ENCODE measurements at regions not wholly inside any gene's neighbourhood (a gene's known extent, or its start where the extent isn't known, plus 50 kb on each side); places are given as distances from the start of the nearest gene placed in this dataset.

GRCh38 chr3:74328435-74328834, 286.0 kb downstream of the CNTN3 start:
- Histone ChIP-seq H3K36me3 (ENCODE audit: control insufficient read depth in 4 of 4, insufficient read depth in 3 of 4, low read depth in 1 of 4, low read length in 3 of 4) (no peaks in the 10 kb centered on the region), H3K9me3 (ENCODE audit: control insufficient read depth in 4 of 4, low read length in 3 of 4) (no peaks in the 10 kb centered on the region), H3K27ac (ENCODE audit: low read depth in 1 of 2, low read length in 2 of 2) (no peak overlapping the region), H3K9ac (ENCODE audit: low read depth in 1 of 2, low read length in 2 of 2) (no peak overlapping the region), H3K27me3 (ENCODE audit: control insufficient read depth in 4 of 4, insufficient read depth in 4 of 4, low read length in 3 of 4) (no peaks in the 10 kb centered on the region), H3K4me1 (ENCODE audit: control insufficient read depth in 4 of 4, insufficient read depth in 4 of 4, low read length in 3 of 4) (peaks cover 0 to 3% (median 0%) of the 10 kb centered on the region in 4 donors), H3K4me3 (ENCODE audit: low read depth in 1 of 3, low read length in 3 of 3) (no peak overlapping the region)
- DNase-seq (ENCODE audit: low spot score), result no peak
- WGBS, result 93% methylated on average over 2 of the region's 2 CpGs
- no peak for TF ChIP-seq HNF4G (IDR thresholded peaks at IDR 0.05)
- TF ChIP-seq EGR1 (IDR thresholded peaks at IDR 0.05; ENCODE audit: low read depth in 2 of 2), result no peak
- TF ChIP-seq RAD21 (IDR thresholded peaks at IDR 0.05), result no peak
- TF ChIP-seq TAF1 (conservative IDR thresholded peaks at IDR 0.05), result no peak
- TF ChIP-seq NR2F2 (IDR thresholded peaks at IDR 0.05), result no peak
- TF ChIP-seq MAX (IDR thresholded peaks at IDR 0.05), result no peak
- no peak for TF ChIP-seq REST (IDR thresholded peaks at IDR 0.05)
- no peak for TF ChIP-seq HNF4A (conservative IDR thresholded peaks at IDR 0.05)
- no peak for TF ChIP-seq SP1 (IDR thresholded peaks at IDR 0.05)
- TF ChIP-seq FOXA1 (IDR thresholded peaks at IDR 0.05), result no peak
- TF ChIP-seq FOXA2 (IDR thresholded peaks at IDR 0.05), result no peak
- TF ChIP-seq JUND (IDR thresholded peaks at IDR 0.05), result no peak
- no peak for TF ChIP-seq GABPA (IDR thresholded peaks at IDR 0.05 in 1 of 2, conservative IDR thresholded peaks at IDR 0.05 in 1 of 2)
- no peak for TF ChIP-seq ZBTB33 (IDR thresholded peaks at IDR 0.05)

- Histone ChIP-seq H3K9me3 (ENCODE audit: control insufficient read depth in 4 of 4, low read length in 3 of 4) (no peaks in the 10 kb centered on the region), H3K27me3 (ENCODE audit: control insufficient read depth in 4 of 4, insufficient read depth in 4 of 4, low read length in 3 of 4) (no peaks in the 10 kb centered on the region), H3K4me3 (ENCODE audit: low read depth in 1 of 3, low read length in 3 of 3) (no peak overlapping the region), H3K9ac (ENCODE audit: low read depth in 1 of 2, low read length in 2 of 2) (no peak overlapping the region), H3K36me3 (ENCODE audit: control insufficient read depth in 4 of 4, insufficient read depth in 3 of 4, low read depth in 1 of 4, low read length in 3 of 4) (no peaks in the 10 kb centered on the region), H3K27ac (ENCODE audit: low read depth in 1 of 2, low read length in 2 of 2) (no peak overlapping the region), H3K4me1 (ENCODE audit: control insufficient read depth in 4 of 4, insufficient read depth in 4 of 4, low read length in 3 of 4) (no peaks in the 10 kb centered on the region)
- whole genome bisulfite sequencing, result 85% methylated on average over 3 of the region's 3 CpGs
- TF ChIP-seq FOXA2 (IDR thresholded peaks at IDR 0.05), result no peak
- TF ChIP-seq MAX (IDR thresholded peaks at IDR 0.05), result no peak
- TF ChIP-seq EGR1 (IDR thresholded peaks at IDR 0.05; ENCODE audit: low read depth in 2 of 2), result no peak
- DNase-seq (ENCODE audit: low spot score), result no peak
Measured at GRCh38 chr3:74315291-74315690, 299.2 kb downstream of the CNTN3 start.
